ENCODE measurements at regions not wholly inside any gene's neighbourhood (a gene's known extent, or its start where the extent isn't known, plus 50 kb on each side); places are given as distances from the start of the nearest gene placed in this dataset.
A peak's percentile ranks its signal among the peaks of the same experiment; 100 is the strongest.

DNA sequence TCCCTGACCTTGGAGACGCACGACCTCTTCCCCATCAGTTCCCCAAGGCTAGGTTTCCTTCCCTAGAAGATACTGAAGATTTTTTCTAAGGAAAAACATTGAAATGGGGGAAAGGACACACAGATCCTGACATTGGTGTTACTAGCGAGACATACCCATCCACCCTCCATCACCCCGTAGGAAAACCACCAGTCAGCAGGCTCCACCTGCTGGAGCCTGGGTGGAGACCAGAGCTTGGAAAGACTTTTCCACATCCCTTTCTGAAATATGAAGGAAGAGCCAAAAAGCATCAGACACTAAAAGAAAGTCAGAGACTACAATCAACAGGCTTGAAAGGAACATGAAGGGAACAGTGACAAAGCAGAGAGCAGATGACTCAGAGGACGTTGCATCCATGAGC lies 638.0 kb downstream of the IRX1 start:
- no peak overlapping the region for H3K27ac ChIP-seq (replicated peaks in 1 of 4)
- H3K9me3 ChIP-seq, result peaks cover 0 to 10% (median 8%) of the 10 kb centered on the region in 4 donors
- no peaks in the 10 kb centered on the region for H3K4me1 ChIP-seq
- H3K4me3 ChIP-seq, result no peak overlapping the region
- 82% methylated on average over 5 of the region's 5 CpGs for WGBS
- no peak for TF ChIP-seq EP300 (IDR thresholded peaks at IDR 0.05)
- no peak for TF ChIP-seq POLR2AphosphoS5 (IDR thresholded peaks at IDR 0.05)
- TF ChIP-seq POLR2A (IDR thresholded peaks at IDR 0.05; ENCODE audit: low read depth), result no peak
- TF ChIP-seq, protein P1, sequence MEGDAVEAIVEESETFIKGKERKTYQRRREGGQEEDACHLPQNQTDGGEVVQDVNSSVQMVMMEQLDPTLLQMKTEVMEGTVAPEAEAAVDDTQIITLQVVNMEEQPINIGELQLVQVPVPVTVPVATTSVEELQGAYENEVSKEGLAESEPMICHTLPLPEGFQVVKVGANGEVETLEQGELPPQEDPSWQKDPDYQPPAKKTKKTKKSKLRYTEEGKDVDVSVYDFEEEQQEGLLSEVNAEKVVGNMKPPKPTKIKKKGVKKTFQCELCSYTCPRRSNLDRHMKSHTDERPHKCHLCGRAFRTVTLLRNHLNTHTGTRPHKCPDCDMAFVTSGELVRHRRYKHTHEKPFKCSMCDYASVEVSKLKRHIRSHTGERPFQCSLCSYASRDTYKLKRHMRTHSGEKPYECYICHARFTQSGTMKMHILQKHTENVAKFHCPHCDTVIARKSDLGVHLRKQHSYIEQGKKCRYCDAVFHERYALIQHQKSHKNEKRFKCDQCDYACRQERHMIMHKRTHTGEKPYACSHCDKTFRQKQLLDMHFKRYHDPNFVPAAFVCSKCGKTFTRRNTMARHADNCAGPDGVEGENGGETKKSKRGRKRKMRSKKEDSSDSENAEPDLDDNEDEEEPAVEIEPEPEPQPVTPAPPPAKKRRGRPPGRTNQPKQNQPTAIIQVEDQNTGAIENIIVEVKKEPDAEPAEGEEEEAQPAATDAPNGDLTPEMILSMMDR (IDR thresholded peaks at IDR 0.05), result no peak
- intact Hi-C loops (cut with DNase I), result no loop called here
- H3K27me3 ChIP-seq, result peaks cover 0 to 28% (median 0%) of the 10 kb centered on the region in 4 donors
- no peaks in the 10 kb centered on the region for H3K36me3 ChIP-seq
- peak; percentile 70 for DNase-seq (ENCODE audit: extremely low spot score)

DNA sequence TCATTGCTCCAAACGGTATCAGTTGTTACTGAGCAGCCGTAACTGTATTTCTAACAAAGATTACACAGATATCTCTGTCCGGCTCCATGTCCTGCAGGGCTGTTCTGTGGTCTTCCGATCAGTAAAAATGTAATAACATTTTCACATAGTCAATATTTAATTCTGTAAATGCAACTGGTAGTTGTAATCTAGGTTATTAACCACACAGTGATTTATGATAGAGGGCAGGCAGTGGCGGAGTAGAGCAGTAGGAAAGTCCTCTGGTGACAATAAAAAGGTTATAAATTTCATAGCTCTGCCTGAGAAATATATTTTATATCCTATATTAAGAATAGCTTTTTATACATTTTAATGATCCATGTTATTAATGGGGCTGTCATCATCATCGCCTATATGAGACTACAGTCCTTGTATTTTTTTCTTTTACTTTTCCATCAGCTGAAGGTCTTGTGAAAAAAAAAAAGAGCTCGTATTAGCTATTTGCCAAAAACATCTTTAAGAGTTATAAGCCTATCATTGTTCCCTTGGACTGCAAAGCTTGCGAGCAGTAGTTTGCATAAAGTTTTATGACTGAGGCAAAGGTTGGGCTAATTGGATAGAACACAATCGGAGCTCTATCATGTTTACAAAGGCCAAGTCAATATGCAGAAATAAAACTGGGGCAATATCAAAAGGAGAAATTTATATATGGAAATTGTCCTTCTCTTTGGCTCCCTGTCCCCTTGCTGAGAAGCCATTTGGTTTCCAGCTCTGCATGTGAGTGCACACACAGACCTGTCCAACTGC lies 648.0 kb downstream of the IRX1 start:
- TF ChIP-seq POLR2AphosphoS5 (IDR thresholded peaks at IDR 0.05) (no peak), POLR2A (IDR thresholded peaks at IDR 0.05; ENCODE audit: low read depth) (no peak), EP300 (IDR thresholded peaks at IDR 0.05) (no peak)
- TF ChIP-seq, protein P1 (IDR thresholded peaks at IDR 0.05), result no peak
- 82% methylated on average over 9 of the region's 9 CpGs for WGBS
- Histone ChIP-seq H3K36me3 (no peaks in the 10 kb centered on the region), H3K4me3 (no peak overlapping the region), H3K4me1 (no peaks in the 10 kb centered on the region), H3K27me3 (peaks cover 0 to 4% (median 0%) of the 10 kb centered on the region in 4 donors), H3K9me3 (no peaks in the 10 kb centered on the region), H3K27ac (replicated peaks in 1 of 4) (no peak overlapping the region)
- intact Hi-C loops (cut with DNase I), result no loop called here
- DNase-seq (ENCODE audit: extremely low spot score), result peak; percentile 17

DNA sequence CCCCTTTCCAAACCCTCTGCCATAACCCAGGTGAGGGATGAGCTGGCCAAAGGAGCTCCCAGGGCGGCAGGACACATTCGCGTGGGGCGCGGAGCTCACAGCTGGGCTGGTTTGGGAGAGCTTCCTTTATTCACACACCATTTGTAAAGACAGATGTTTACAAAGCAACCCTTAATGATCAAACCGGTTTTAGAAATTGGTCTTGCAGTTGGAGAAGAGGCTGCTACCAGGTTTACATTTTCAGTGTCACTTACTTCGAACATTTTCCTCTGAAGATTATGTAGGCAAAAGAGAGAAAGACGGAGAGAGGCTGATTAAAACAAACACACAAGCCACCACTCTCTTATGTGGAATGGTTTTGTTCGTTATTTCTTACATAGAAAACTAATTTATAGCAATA lies 648.7 kb downstream of the IRX1 start:
- Histone ChIP-seq H3K4me3 (no peak overlapping the region), H3K36me3 (no peaks in the 10 kb centered on the region), H3K4me1 (no peaks in the 10 kb centered on the region), H3K9me3 (no peaks in the 10 kb centered on the region), H3K27ac (replicated peaks in 1 of 4) (no peak overlapping the region), H3K27me3 (peaks cover 0 to 4% (median 0%) of the 10 kb centered on the region in 4 donors)
- peak; percentile 79 for DNase-seq (ENCODE audit: extremely low spot score)
- 48% methylated on average over 9 of the region's 9 CpGs for WGBS
- TF ChIP-seq POLR2AphosphoS5 (IDR thresholded peaks at IDR 0.05) (no peak), POLR2A (IDR thresholded peaks at IDR 0.05; ENCODE audit: low read depth) (no peak), EP300 (IDR thresholded peaks at IDR 0.05) (no peak)
- TF ChIP-seq, protein P1 (IDR thresholded peaks at IDR 0.05), result no peak
- intact Hi-C loops (cut with DNase I), result no loop called here

DNA sequence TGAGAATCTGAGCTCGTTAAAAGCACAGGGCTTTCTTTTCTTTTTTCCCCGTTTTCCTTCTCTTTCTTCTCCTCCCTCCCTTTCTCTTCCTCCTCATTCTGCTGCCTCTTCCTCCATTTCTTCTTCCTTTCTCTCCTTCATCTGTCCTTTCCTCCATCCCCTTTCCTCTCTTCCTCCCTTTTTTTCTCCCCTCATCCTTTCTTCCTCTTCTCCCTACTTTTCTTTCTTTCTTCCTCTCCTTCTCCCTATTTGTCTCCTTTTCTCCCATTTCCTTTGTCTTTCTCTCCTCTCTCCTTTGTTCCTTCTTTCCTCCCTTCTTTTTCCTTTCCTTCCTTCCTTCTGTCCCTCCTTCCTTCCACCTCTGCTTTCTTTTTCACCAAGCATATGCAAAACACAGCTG lies 649.4 kb downstream of the IRX1 start:
- Histone ChIP-seq H3K9me3 (no peaks in the 10 kb centered on the region), H3K4me3 (no peak overlapping the region), H3K4me1 (no peaks in the 10 kb centered on the region), H3K27me3 (peaks cover 0 to 4% (median 0%) of the 10 kb centered on the region in 4 donors), H3K27ac (replicated peaks in 1 of 4) (no peak overlapping the region), H3K36me3 (no peaks in the 10 kb centered on the region)
- no peak for TF ChIP-seq POLR2AphosphoS5 (IDR thresholded peaks at IDR 0.05)
- no peak for DNase-seq (ENCODE audit: extremely low spot score)
- intact Hi-C loops (cut with DNase I), result no loop called here
- 80% methylated on average over 2 of the region's 2 CpGs for WGBS

DNA sequence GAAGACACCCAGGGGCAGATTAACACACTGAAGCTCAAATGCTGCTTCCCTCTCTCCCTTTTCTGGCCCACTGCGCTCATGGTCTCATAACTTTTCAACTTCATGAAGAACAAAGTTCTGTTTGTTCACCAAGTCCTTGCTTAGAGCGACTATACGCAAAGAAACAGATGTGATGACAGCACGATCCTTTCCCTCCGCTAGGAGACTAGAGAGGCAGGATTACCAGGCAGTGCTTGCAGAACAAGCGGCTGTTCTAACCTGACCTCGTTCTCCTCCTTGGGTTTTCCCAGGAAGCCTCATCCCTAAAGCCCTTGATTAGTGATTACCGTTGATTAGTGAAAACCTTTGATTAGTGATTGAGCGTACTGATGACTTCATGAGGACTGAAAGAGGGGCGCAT lies 649.9 kb downstream of the IRX1 start:
- TF ChIP-seq, protein P1 (IDR thresholded peaks at IDR 0.05), result no peak
- TF ChIP-seq POLR2A (IDR thresholded peaks at IDR 0.05; ENCODE audit: low read depth) (no peak), EP300 (IDR thresholded peaks at IDR 0.05) (no peak), POLR2AphosphoS5 (IDR thresholded peaks at IDR 0.05) (no peak)
- H3K4me3 ChIP-seq, result no peak overlapping the region
- DNase-seq (ENCODE audit: extremely low spot score), result peak; percentile 78
- H3K36me3 ChIP-seq, result no peaks in the 10 kb centered on the region
- H3K9me3 ChIP-seq, result no peaks in the 10 kb centered on the region
- intact Hi-C loops (cut with DNase I), result no loop called here
- no peaks in the 10 kb centered on the region for H3K4me1 ChIP-seq
- peaks cover 0 to 4% (median 0%) of the 10 kb centered on the region in 4 donors for H3K27me3 ChIP-seq
- WGBS, result 80% methylated on average over 10 of the region's 10 CpGs
- H3K27ac ChIP-seq (replicated peaks in 1 of 4), result no peak overlapping the region
